ENCODE measurements at regions not wholly inside any gene's neighbourhood (a gene's known extent, or its start where the extent isn't known, plus 50 kb on each side); places are given as distances from the start of the nearest gene placed in this dataset.

GRCh38 chr2:23200068-23200786, 184.8 kb upstream of the KLHL29 start:
- DNase-seq (ENCODE audit: low spot score) = no peak

DNA sequence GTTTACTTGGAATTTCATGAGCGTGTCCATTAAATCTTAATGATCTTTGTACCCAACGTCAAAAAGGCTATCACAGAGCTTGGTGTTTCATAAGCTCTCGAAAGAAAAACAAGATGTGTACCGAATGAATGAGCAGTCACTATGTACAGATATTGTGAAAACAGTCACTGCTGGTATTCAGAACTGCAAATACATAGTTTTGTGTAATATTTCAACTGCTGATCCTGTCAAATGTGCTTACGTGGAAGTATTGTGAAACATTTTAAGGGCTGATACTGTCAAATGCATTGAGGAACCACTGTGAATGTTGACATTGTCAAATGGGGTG, 184.2 kb upstream of the KLHL29 start:
- no peak for DNase-seq (ENCODE audit: low spot score)

- no peak for DNase-seq (ENCODE audit: low spot score)
These were observed 181.6 kb upstream of the KLHL29 start for GRCh38 chr2:23203383-23203782.

- DNase-seq (ENCODE audit: low spot score) = no peak
These were observed 180.2 kb upstream of the KLHL29 start for GRCh38 chr2:23204685-23205242.

GRCh38 chr2:23206650-23207049, 178.3 kb upstream of the KLHL29 start:
- no peak for DNase-seq (ENCODE audit: low spot score)

DNA sequence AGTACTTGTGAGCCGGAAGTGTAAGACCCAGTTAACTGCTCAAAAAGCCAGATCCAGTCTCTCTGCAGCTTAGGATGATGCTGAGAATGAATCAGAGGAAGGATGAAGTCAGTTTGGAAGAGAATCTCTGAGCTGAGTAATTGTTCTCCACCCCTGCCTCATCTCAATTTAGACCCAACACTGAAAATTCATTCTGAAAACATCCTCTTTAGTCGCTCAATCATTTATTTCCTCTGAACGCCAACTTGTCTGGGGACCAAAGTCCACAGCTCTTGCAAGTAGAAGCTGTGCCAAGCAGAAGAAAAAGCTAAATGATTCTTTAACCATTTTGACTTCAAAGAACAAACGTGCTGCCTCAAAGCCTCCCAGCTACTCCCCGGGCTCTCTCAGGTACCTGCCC, 177.1 kb upstream of the KLHL29 start:
- DNase-seq (ENCODE audit: low spot score) = no peak

DNA sequence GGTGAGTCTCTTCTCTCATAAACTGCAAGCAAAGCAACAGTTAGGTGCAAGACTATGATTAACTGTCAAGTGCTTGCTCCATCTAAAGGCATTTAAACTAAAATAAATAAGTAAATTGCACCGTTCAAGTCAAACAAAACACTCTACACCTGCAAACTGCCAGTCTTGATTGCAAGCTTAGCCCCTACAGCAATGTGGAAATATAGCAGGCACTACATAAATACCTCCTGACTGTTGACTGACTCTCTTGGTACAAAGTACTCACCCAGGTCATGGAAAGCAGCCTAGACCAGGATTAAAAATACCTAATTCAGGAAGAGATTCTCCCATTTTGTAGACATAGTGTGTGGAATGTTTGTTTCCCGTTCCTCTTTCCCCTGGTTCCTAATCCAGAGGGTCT, 176.6 kb upstream of the KLHL29 start:
- DNase-seq (ENCODE audit: low spot score) = no peak

GRCh38 chr2:23209059-23209458, 175.9 kb upstream of the KLHL29 start:
- no peak for DNase-seq (ENCODE audit: low spot score)

GRCh38 chr2:23211987-23212583, 172.9 kb upstream of the KLHL29 start:
- DNase-seq (ENCODE audit: low spot score) = no peak

- DNase-seq (ENCODE audit: low spot score) = no peak
These were observed 171.8 kb upstream of the KLHL29 start for GRCh38 chr2:23213196-23213595.

DNA sequence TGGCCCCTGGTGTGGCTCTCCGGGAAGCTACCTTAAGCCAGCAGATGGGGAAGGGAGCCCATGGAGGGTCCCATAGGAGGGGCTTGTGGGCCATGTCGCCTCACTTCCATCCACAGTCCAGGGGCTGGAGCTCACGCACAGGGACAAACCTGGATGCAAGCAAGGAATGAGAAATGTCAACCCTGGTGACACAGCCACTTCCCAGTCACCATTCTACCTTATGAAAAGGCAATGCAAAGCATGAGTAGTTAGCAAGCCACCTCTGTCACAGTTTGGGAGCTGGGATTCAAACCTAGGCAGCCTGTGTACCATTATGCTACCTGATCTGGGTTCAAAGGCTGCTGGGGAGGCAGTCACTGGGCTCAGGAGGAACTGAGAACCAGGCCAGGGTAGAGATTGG, 170.0 kb upstream of the KLHL29 start:
- DNase-seq (ENCODE audit: low spot score) = no peak

DNA sequence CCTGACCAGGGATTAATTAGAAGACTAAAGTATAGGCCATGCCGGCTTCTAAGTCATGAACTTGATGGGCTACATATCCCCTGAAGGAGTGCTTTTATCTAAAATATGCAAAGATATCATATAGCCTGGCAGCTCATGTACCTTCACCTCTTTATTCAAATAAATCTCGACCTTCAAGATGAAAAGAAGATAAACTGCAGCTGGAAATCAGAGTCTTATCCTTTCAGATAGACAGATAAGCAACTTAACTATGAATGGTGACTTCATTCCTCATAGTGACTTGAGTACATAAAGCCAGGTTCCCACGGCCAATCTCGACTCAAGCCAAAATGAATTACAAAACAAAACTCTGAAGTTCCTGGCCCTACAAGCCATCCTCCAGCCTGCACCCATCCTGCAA, 165.3 kb upstream of the KLHL29 start:
- no peak for DNase-seq (ENCODE audit: low spot score)

GRCh38 chr2:23220513-23221094, 164.4 kb upstream of the KLHL29 start:
- no peak for DNase-seq (ENCODE audit: low spot score)

DNA sequence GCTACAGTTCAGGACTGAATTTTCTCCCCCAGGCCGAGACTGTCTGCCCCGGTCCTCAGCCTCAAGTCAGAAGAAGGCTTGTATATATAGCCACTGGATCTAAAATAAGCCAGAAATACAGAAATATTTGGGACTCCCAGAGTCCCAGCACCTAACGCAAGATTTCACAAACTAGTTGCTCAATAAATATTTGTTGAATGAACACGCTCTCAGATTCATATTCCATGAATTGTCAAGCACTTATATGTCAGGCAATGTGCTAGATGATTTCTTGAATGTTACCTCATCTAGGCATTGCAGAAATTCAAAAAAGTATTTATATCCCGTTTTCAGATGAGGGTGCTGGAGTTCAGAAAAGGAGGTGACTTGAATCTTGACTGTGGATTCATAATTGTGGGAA, 163.7 kb upstream of the KLHL29 start:
- no peak for DNase-seq (ENCODE audit: low spot score)

- DNase-seq (ENCODE audit: low spot score) = no peak
These were observed 163.1 kb upstream of the KLHL29 start for GRCh38 chr2:23221901-23222300.

DNA sequence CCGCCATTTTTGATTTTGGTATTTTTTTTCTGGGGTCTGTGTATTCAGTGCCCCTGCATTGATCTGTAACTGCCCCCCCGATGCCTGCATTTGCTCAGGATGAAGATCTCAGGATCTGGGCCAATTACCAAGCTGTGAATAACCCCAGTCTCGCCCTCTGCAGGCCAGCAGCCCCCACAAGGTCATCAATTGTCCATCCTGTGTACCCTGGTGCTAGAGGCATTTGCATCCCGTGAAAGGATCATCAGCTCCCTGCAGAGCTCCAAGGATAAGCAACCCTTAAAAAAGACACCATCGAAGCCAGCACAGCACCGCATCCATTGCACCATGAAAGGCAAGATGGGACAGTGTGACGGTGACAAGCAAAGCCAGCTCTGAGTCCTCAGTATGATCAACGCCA, 154.1 kb upstream of the KLHL29 start:
- no peak for DNase-seq (ENCODE audit: low spot score)

GRCh38 chr2:23231865-23232264, 153.1 kb upstream of the KLHL29 start:
- DNase-seq (ENCODE audit: low spot score) = no peak

DNA sequence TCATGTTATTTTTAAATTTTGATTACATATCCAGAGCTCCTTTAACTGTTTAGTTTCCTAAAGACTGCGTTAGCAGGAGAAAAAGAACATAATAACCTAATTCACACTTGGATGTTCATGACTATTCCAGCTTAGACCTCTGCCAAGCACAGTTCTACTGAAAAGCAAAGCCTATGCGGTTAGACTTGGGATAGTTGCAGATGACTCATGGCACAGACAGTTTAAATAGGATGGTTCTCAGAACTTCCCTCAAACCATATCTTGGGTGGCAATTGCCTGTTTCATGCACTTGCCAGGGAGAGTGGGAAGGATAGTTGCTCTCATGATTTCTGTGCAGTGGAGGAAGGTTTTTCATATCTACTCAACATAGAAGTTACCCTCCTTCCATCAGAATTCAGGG, 149.7 kb upstream of the KLHL29 start:
- DNase-seq (ENCODE audit: low spot score) = no peak

GRCh38 chr2:23235736-23236135, 149.2 kb upstream of the KLHL29 start:
- no peak for DNase-seq (ENCODE audit: low spot score)

- no peak for DNase-seq (ENCODE audit: low spot score)
These were observed 147.8 kb upstream of the KLHL29 start for GRCh38 chr2:23237147-23237546.

DNA sequence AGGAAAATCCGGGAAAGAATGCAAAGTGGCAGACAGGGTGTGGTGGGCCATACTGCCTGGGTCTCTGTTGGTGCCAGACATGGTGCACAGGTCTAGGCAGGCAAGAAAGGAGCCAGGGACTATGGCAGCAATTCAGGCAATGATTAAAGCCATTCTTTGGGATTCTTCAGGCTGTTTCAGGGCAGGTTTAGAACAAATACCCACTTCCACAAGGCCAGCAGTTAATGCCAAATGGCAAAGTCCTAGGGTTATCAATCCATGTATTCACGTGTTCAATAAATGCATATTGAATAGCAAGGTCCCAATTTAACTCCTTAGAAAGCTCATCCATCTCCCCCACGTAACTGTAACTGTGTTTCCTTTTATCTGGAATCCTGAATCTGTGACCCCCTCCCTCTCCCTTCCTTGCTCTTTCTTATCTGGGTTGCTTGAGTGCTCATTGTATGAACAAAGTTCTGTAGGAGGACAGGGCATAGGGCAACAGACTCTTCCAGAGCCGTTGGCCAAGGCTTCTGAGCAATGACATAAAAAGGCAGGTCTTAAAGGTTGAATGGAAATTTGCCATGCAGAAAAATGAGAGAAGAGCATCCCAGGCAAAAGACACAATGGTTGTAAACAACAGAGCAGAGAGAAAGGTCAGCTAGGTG, 146.8 kb upstream of the KLHL29 start:
- no peak for DNase-seq (ENCODE audit: low spot score)

GRCh38 chr2:23239374-23239773, 145.6 kb upstream of the KLHL29 start:
- no peak for DNase-seq (ENCODE audit: low spot score)

GRCh38 chr2:23241121-23241520, 143.9 kb upstream of the KLHL29 start:
- DNase-seq (ENCODE audit: low spot score) = no peak
